Esophagus mucosa (tissue), 1 donor: ENCODE measurements at regions not wholly inside any gene's neighbourhood (a gene's known extent, or its start where the extent isn't known, plus 50 kb on each side); places are given as distances from the start of the nearest gene placed in this dataset.
"Not testable (repeated sequence)": the region's sequence is repeated elsewhere in the genome, so short reads cannot be mapped to it uniquely, and the experiment has no call there.

ENCODE experiments used
- ATAC-seq: fragments of 200-7000 bp; cut with Tn5 transposase; one replicate; pipeline ENCODE4 v1.9.1; 2020
- donor health status: DM: yes; HTN: yes; CAD: no.

DNA sequence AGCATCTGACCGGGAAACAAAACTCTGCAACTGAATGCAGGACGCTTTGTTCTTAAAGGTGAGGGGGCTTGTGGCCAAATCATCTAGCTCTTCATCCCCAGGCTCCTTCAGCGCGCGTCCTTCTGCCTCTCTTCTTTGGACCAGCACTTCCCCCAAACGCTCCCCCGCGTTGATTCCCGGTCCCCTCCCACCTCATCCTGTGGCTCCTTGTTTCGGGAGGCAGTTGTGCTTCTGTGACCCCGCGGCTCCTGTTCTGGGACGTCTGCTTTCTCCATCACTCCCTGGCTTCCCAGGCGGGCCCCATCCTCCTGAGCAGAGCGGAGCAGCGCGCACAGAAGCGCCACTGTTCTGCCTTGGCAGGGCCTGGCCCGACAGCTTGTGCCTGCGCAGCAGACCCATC is 109.7 kb upstream of the ZNG1E start:
- ATAC-seq: not testable (repeated sequence)

DNA sequence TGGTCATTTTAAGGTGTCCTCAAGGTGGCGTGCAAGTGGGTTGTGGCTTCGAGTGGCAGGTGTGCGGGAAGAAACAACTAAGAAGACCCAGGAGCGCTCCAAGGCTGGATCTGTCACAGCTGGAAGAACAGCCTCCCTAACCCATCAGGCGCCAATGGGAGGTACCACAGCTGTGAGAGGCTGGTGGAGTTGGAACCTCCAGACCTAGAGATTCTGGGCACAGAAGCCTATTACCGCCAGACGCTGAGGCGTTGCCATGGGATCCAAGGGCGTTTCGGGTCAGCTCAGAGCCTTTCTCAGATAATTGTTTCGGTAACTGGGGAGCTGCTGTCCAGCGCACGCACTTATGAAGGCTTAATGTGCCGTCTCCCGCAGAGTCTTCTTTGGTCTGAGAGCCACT is 156.7 kb upstream of the ZNG1E start:
- not testable (repeated sequence) for ATAC-seq

DNA sequence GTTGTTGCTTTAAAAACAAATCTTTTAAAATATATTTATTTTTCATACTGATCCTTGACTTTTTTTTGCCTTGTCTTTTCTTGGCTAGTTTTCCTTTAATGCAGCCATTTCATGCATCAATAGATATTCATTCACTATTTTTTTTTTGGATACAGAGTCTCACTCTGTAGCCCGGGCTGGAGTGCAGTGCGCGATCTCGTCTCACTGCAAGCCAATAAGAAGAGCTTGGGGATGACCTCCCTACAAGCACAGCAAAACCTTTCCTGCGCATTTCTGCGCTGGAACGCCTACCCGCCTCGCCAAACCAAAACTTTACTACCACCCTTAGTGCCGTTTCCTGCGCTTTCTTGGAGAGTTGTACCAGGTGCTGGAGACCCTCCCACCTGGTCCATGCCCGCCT is 161.3 kb upstream of the ZNG1E start:
- not testable (repeated sequence) for ATAC-seq

DNA sequence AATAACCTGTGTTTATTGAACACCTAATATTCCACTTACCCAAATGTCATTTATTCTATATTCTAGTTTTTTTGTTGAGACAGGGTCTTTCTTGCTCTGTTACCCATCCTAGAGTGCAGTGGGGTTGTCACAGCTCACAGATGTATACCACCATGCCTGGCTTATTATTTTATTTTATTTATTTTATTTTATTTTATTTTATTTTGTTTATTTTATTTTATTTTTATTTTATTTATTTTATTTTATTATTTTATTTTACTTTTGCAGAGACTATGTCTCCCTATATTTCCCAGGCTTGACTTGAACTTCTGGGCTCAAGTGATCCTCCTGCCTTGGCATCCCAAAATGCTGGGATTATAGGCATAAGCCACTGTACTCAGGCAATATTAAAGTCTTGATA is 167.8 kb upstream of the ZNG1E start:
- ATAC-seq: not testable (repeated sequence)

DNA sequence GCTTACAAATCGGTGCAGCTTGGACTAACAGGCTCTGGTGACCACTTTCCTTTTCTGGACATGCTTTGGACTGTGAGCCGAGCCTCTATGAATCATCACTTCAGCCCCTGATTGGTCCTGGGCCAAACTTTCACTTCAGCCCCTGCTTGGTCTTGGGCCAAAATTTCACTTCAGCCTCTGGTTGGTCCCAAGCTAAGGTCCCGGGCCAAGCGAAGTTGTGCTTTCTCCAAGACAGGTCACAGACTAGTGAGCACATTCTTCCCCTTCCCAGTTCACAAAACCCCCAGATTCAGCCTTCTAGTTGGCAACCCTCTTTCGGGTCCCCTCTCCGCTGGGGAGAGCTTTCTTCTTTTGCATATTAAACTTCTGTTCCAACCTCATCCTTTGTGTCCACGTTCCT is 171.0 kb upstream of the ZNG1E start:
- not testable (repeated sequence) for ATAC-seq

DNA sequence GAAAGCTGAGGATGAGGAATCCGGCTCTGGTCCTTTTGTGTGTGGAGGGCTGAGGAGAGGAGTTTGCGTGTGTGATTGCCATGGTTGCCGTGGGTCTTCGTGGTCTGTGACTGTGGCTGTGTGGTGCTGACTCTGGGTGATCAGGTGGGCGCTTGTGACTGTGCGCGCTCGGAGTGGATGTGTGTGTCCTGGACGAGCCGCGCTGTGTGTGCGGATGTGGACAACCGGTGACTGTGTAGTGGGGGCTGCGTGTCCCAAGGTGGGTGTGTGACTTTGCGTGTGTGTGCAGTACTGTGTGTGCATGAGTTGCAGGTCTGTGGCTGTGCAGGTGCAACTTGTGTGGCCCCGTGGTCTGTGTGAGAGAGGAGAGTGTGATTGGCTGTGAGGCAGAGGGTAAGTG is 172.0 kb upstream of the ZNG1E start:
- not testable (repeated sequence) for ATAC-seq

DNA sequence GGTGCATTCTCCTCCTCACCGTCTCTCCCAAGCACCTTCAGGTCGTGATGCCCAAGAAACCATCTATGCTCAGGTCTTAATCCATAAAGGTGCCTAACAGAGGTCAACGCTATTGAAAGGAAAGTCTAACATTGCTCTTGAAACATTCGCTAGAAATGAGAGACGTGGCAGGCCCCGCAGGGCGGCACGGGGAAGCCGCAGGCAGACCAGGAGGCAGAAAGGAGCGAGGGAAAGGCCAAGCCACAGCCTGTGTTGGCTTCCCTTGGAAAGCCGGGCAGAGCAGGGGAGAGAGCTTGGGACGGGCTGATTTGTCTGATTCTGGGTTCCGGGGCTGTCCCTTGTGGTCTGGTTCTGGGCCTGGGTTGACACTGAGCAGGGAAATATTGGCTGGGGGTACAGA is 192.8 kb upstream of the ZNG1E start:
- ATAC-seq: not testable (repeated sequence)

DNA sequence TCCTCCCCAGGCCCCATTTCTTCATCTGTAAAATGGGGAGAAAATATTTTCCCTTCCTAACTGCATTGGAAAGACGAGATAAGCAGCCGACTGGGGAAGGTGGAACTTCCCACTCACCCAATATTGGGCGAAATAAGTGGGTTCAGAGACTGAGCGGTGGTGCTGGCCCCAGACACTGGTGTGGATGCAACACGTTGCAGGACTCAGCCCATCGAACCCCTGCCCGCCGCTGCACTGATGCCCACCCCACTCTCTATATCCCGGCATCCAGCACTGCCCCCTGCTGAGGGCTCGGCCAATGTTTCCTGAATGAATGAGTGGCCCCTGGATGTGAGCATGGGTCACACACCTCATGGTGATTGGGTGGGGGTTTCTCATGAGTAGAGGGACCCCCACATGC is 194.4 kb upstream of the ZNG1E start:
- ATAC-seq: not testable (repeated sequence)

DNA sequence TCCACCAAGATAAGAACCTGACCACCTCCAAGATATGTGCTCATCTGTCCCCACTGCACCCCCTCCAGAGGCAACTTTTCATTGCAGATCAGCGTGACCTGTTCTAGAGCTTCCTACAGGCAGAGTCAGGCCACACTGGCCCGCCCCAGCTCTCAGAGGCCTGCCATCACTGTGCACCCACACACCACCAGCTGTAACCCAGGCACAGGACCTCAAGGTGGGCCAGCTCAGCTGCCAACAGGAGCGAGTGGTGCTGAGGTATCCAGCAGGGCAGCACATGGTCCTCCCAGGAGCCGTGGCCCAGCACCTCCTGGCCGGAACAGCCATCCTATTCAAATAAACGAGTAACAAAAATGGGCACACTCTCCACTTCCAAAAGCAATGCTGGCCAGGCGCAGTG is 189.9 kb upstream of the FOXD4L5 start:
- ATAC-seq: not testable (repeated sequence)

DNA sequence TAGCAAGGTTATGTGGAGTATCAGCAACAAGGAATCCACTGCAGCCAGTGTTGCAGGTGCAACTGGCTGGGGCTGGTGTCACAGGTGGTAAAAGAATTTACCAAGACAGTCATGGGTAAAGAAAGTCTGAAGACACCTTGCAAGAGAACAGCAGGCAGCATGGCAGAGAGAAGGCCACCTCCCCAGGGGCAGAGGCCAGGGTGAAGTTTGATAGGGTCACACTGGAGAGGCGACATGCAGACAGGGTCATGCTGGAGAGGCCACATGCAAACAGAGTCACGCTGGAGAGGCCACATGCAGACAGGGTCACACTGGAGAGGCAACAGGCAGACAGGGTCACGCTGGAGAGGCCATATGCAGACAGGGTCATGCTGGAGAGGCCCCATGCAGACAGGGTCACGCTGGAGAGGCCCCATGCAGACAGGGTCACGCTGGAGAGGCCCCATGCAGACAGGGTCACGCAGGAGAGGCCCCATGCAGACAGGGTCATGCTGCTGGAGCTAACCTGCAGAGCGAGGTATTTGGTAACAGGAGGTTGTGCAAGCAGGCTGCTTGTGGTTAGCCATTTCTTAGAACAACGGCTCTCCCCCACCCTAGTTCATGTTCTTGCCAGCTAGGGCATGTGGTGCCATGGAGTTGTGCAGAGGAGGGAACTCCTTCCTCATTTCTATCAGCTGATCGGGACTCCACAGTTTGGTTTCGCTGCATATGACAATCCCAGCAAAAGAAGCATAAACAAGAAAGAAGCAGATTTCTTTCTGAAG is 188.2 kb upstream of the FOXD4L5 start:
- ATAC-seq: not testable (repeated sequence)

DNA sequence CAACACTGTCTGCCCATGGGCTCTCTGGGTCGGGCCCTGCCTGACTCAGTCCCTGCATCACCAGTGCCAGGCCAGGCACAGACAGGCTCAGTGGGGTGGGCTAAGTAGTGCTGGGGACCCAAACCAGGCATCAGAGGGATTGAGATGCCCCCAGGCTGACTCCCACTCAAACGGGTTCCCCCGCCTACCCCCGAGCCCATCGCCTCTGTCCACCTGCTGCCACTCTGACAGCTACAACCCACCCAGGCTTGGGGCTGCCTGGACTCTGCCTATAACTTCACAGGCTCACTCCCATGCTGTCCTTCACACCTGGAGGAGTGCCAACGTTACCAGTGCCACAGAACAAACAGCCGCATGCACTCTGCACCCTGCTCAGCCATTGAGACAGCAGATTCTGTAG is 186.1 kb upstream of the FOXD4L5 start:
- not testable (repeated sequence) for ATAC-seq

DNA sequence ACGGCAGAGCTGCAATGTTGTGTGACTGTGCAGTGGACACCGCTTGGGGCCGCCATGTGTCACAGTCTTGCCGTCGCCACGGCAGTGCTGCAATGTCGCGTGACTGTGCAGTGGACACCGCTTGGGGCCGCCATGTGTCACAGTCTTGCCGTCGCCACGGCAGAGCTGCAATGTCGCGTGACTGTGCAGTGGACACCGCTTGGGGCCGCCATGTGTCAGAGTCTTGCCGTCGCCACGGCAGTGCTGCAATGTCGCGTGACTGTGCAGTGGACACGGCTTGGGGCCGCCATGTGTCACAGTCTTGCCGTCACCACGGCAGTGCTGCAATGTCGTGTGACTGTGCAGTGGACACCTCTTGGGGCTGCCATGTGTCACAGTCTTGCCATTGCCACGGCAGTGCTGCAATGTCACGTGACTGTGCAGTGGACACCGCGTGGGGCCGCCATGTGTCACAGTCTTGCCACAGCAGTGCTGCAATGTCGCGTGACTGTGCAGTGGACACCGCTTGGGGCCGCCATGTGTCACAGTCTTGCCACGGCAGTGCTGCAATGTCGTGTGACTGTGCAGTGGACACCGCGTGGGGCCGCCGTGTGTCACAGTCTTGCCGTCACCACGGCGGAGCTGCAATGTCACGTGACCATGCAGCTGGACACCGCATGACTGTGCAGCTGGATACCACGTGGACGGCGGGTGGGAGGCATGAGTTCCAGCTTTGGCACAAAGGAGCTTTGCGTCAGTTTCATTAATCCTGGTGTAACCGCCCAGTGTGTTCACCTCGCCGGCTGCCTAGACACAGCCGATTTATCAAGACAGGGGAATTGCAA is 182.1 kb upstream of the FOXD4L5 start:
- not testable (repeated sequence) for ATAC-seq

DNA sequence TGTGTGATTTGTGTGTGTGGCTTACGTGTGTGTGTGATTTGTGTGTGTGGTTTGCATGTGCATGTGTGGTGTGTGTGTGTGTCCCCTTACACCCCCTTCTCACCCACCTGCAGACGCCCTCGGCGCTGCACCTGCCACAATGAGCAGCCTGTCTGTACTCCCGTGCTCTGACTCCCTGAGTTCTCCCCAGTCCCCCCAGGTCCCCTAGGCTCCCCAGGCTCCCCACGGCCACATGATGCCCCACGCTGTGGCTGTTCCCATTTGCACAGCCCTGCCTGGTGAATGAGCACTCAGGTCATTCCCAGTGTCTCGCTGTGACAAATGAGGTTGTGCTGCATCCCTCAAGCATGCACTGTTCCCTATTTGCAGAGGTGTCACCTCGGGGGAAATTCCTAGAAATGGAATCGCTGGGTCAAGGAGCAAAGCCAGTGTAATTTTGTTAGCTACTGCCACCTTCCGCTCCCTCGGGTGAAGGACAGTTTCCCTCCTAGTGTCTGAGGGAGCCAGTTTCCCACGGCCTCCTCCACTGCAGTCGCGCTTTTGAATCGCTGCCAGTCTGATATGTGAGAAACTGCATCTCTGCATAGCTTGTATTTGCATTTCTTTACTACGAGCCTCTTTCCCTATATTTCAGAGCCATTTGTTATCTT is 180.4 kb upstream of the FOXD4L5 start:
- ATAC-seq: not testable (repeated sequence)

DNA sequence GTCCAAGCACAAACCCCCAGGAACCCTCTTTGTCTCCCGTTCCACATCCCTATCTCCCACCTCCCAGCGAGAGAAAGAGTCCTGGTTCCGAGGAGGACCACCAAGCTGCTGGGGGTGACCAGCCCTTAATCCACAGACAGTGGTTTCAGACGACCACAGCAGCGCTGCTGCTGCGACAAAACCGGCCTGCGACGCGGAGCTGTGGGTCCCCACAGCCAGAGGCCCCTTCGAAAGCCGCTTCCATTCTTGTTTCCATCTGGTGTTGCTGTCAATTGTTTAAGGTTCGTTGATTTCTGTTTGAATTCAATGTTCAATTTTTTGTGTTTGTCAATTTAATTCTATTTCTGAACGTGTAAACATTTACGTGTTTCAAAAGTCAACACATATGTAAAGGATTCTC is 177.5 kb upstream of the FOXD4L5 start:
- not testable (repeated sequence) for ATAC-seq

DNA sequence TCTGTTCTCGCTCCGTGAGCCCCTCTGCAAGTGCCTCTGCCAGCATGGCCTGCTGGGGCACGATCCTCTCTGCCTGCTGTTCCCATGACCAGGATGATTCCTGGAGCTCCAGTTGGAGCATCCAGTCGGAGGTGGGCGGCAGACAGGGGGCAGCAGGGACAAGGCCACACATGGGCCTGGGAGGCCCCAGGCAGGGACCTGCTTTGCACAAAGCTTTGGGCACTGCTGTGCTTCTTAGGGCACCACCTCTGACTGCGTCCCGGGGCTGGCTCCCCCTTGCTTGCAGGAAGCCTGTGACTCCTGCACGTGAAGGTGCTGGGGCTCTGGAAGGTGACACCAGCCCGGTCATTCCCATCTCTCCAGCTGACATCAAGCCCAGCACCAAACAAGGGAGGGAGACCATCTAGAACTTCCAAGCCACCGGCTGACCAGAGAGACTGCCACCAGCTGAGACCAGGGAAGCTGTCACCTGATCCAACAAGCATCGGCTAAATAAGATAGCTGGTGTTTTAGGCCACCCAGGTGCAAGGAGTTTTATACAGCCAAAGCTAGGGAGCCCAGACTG is 174.8 kb upstream of the FOXD4L5 start:
- no peak for ATAC-seq

DNA sequence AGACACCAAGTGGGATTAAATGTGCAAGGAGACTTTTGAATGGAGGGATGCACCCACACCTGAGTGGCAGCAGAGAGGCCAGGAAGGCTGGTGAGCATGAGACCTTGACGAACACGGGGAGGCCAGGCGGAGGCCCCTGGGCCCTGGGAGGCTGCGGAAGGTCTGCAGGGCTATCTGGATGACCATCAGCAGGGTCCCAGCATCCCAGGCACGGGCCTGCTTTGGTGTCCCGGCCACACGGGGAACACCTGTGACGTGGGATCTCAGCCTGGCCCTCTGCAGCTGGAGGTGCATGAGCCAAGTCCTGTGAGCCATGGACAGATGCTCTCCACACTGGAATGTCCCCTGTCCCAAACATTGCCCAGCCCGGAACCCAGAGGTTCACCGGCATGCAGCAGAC is 174.0 kb upstream of the FOXD4L5 start:
- no peak for ATAC-seq

DNA sequence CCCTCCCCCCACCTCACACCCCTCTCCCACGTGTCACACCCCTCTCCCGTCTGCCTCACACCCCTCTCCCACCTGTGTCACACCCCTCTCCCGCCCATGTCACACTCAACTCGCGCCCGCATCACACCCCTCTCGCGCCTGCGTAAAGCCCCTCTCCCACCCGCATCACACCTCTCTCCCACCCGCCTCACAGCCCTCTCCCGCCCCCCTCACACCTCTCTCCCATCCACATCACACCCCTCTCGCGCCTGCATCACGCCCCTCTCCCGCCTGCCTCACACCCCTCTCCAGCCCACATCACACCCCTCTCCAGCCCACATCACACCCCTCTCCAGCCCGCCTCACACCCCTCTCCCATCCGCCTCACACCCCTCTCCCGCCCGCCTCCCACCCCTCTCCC is 173.5 kb upstream of the FOXD4L5 start:
- no peak for ATAC-seq

DNA sequence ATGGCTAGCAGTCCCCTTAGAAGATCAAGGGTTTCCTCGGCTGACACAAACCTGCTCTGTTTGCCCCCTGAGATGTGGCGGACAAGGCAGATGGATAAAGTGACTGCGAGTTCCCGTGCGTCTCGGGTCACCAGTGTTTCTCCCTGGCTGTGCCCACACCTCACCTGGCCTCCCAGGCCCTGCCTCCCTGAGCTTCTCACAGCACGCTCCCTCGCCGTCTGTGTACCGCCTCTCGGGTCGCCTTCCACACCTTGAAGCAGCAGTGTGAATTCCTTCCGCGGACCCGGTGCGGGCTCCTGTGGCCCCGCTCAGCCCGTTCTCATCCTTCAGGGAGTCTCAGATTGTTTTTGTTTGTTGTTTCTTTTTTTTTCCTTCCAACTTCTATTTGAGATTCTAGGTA is 172.0 kb upstream of the FOXD4L5 start:
- not testable (repeated sequence) for ATAC-seq

DNA sequence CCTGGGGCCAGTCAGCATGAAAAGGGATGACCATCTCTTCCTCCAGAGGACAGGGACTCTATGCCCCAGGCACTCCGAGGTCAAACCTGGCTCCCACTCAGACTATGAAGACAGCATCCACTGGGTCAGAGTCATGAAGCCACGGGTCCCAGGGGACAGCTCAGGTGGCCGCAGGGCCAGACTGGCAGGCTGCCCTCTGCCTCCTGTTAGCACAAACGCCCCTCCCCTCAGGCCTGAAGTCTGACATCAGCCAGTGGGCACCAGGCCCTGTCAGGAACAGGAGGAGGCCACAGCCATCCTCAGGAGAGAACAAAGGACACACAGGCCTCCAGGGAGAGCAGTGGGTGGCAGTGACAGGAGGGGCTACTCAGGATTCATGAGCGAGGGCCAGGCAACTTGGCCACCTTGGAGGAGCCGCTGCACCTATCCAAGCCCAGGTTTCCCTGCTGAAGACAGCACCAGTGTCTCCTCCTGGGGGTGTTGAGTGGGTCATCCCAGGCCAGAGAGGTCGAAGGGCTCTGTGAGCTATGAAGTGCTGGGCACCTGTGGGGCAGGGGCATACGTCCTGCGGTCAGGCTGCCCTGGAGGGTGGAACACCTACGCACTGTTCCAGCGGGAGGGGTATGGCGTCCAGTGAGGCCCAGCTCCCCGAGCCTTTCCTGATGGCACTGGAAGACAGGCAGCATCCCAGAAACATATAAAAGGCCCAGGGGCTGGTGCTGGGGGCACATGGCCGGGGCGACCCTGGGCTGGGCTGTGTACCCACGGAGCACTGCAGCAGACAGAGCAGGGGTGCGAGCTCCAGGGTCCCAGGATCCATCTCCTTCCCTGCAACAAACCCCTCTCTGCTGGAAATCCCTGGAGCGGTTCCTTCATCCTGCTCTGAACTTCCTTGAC is 171.0 kb upstream of the FOXD4L5 start:
- ATAC-seq: not testable (repeated sequence)

DNA sequence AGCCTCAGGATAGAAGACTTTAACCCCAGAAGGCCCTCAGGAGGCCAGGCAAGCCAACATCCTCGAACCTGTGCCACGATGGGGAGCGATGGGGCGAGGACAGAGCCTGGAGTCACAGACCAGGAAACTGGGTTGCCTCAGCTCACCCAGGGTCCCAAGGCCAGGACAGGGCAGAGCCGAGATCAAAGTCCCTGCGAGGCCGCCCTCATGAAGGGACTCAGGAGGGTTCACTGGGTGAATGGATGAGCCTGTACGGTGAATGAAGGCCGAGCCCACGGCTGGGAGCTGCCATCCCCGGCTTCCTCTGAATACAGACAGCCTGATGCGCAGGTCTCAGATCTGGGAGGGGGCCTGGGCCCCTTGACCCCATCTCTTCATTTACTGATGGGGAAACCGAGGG is 170.1 kb upstream of the FOXD4L5 start:
- ATAC-seq: not testable (repeated sequence)

DNA sequence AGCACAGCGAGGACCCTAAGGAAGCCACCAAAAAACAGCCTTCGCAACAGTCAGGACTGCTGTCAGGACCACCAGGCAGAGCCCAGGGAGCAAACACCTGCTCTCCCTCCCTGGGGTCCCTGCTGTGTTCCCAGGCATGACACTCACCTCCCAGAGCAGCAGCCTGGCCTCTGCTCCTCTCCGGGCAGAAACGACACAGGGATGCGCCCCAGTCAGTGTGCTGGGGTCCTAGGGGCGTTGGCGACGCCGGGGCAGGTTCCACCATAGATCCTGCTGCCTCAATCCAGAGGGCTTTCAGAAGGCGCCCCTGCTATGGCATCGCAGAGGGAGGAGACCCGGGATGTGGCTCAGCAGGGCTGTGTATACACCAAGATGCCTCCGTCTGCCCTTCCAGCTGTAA is 169.7 kb upstream of the FOXD4L5 start:
- ATAC-seq: not testable (repeated sequence)

DNA sequence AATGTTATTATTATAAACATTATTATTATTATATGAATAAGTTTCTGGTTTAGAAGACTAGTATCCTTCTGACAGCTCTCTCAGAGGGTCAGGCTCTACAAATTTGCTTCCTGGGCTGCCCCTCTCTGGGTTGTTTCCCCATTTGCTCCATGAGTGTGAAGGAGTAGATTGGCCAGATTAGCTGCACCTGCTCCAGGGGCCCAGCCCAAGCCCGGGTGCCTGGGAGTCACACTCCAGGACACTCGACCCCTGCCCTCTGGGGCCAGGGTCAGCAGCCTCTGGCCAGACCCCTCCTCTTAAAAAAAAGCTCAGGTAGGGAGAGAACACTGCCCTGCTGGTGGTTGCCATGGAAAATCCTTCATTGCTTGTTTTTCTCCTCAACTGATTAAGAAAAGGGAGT is 169.0 kb upstream of the FOXD4L5 start:
- not testable (repeated sequence) for ATAC-seq
